Natural killer cell (primary cell): ENCODE measurements at regions not wholly inside any gene's neighbourhood (a gene's known extent, or its start where the extent isn't known, plus 50 kb on each side); places are given as distances from the start of the nearest gene placed in this dataset.

Experiments
- ATAC-seq, 3 donors: fragments of 150-1000 bp in 2 of 3; fragments of 200-7000 bp in 1 of 3; cut with Tn5 transposase; 1 replicate in 1 of 3; 2 replicates in 2 of 3; pipeline ENCODE4 v1.10.0; 2021; ENCODE audit warnings: mild to moderate bottlenecking in 2 of 3, moderate library complexity in 2 of 3
- DNase-seq, 2 donors: peaks; one replicate each; pipeline versions ENCODE4 v3.0.0 to v3.0.0-alpha.2; 2013 to 2021; ENCODE audit warnings: mixed read lengths in 1 of 2
- H3K27ac ChIP-seq: one replicate; pipeline ENCODE4 v1.5.1; 2013; ENCODE audit warnings: mild to moderate bottlenecking, low read length
- H3K27me3 ChIP-seq: one replicate; pipeline ENCODE4 v1.6.1; 2013; ENCODE audit warnings: low read length; ENCODE audit not compliant: control insufficient read depth, insufficient read depth
- H3K36me3 ChIP-seq: one replicate; pipeline ENCODE4 v1.6.1; 2013; ENCODE audit warnings: low read length; ENCODE audit not compliant: control insufficient read depth, insufficient read depth
- H3K4me1 ChIP-seq: one replicate; pipeline ENCODE4 v1.6.1; 2013; ENCODE audit warnings: low read length; ENCODE audit not compliant: control insufficient read depth, insufficient read depth
- H3K4me3 ChIP-seq: one replicate; pipeline ENCODE4 v1.5.1; 2013; ENCODE audit warnings: low read length
- H3K9me3 ChIP-seq: one replicate; pipeline ENCODE4 v1.6.1; 2013; ENCODE audit warnings: low read length; ENCODE audit not compliant: control insufficient read depth, insufficient read depth
- H3K27ac Mint-ChIP-seq, 2 donors: one replicate each; pipeline ENCODE4 v1.8.0; 2022; ENCODE audit warnings: mild to moderate bottlenecking in 2 of 2, mixed read lengths in 2 of 2, moderate library complexity in 1 of 2
- H3K27me3 Mint-ChIP-seq, 2 donors: one replicate each; pipeline ENCODE4 v1.8.0; 2022; ENCODE audit warnings: low read depth in 2 of 2, mixed read lengths in 2 of 2
- H3K36me3 Mint-ChIP-seq: one replicate; pipeline ENCODE4 v1.8.0; 2022; ENCODE audit warnings: mixed read lengths
- H3K4me1 Mint-ChIP-seq, 2 donors: one replicate each; pipeline ENCODE4 v1.8.0; 2022; ENCODE audit warnings: mixed read lengths in 2 of 2
- H3K4me3 Mint-ChIP-seq: one replicate; pipeline ENCODE4 v1.8.0; 2022; ENCODE audit warnings: mild to moderate bottlenecking, moderate library complexity, mixed read lengths
- H3K9me3 Mint-ChIP-seq, 2 donors: one replicate each; pipeline ENCODE4 v1.8.0; 2022; ENCODE audit warnings: mixed read lengths in 2 of 2
- whole genome bisulfite sequencing: methylation state at CpG from one replicate; pipeline ENCODE4 v1.1.7; 2013; ENCODE audit warnings: missing lambda C conversion rate; ENCODE audit not compliant: insufficient coverage; 5-methylcytosine and 5-hydroxymethylcytosine counted together
- intact Hi-C: fragments of 100-400 bp; cut with micrococcal nuclease; formaldehyde crosslinking; loops from one replicate; pipeline ENCODE4 v1.14.2; 2022
- TF ChIP-seq, protein P1 (sequence below): fragments of 200-600 bp; IDR thresholded peaks from one replicate; pipeline ENCODE4 v1.8.0; 2022; ENCODE audit warnings: antibody characterized with exemption

DNA sequence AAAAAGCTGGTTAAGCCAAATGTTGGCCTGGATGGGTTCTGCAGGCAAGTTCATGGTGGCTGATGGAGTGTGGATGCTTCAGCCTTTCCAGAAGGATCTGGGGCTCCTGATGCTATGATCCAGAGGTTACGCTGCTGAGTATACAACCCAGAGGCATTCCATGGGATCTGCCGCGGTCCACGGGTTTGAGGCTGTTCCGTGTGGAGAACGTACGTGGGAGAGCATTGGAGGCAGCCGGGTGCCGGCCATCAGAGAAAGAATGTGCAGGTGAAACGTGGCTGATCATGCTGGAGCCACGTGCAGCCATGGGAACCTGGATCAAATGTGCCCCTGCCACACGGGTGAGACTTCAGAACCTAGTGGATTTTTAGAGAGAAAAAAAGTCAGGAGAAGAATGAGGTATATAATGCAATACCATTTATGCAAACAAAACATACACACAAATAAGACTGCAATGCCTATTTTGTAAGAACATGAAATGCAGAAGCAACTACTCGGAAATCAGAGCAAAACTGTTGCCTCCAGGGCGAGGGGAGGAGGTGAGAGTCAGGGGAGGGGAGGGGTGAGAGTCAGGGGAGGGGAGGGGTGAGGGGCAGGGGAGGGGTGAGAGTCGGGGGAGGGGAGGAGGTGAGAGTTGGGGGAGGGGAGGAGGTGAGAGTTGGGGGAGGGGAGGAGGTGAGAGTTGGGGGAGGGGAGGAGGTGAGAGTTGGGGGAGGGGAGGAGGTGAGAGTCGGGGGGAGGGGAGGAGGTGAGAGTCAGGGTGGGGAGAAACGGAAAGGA lies 116.5 kb upstream of the C1orf174 start:
- Mint-ChIP-seq H3K27ac (no peak overlapping the region), H3K27me3 (peaks cover 7 to 14% of the 10 kb centered on the region in 2 donors), H3K4me3 (no peak overlapping the region), H3K4me1 (peaks cover 6 to 8% of the 10 kb centered on the region in 2 donors), H3K36me3 (no peaks in the 10 kb centered on the region), H3K9me3 (no peaks in the 10 kb centered on the region)
- Histone ChIP-seq H3K27me3 (no peaks in the 10 kb centered on the region), H3K9me3 (no peaks in the 10 kb centered on the region), H3K4me1 (no peaks in the 10 kb centered on the region), H3K4me3 (no peak overlapping the region), H3K27ac (no peak overlapping the region), H3K36me3 (no peaks in the 10 kb centered on the region)
- no peak for ATAC-seq
- TF ChIP-seq, protein P1, sequence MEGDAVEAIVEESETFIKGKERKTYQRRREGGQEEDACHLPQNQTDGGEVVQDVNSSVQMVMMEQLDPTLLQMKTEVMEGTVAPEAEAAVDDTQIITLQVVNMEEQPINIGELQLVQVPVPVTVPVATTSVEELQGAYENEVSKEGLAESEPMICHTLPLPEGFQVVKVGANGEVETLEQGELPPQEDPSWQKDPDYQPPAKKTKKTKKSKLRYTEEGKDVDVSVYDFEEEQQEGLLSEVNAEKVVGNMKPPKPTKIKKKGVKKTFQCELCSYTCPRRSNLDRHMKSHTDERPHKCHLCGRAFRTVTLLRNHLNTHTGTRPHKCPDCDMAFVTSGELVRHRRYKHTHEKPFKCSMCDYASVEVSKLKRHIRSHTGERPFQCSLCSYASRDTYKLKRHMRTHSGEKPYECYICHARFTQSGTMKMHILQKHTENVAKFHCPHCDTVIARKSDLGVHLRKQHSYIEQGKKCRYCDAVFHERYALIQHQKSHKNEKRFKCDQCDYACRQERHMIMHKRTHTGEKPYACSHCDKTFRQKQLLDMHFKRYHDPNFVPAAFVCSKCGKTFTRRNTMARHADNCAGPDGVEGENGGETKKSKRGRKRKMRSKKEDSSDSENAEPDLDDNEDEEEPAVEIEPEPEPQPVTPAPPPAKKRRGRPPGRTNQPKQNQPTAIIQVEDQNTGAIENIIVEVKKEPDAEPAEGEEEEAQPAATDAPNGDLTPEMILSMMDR: no peak
- intact Hi-C loops: no loop called here
- DNase-seq: peak in 1 of 2 donors; percentile 6
- WGBS: 91% methylated on average over 13 of the region's 17 CpGs

DNA sequence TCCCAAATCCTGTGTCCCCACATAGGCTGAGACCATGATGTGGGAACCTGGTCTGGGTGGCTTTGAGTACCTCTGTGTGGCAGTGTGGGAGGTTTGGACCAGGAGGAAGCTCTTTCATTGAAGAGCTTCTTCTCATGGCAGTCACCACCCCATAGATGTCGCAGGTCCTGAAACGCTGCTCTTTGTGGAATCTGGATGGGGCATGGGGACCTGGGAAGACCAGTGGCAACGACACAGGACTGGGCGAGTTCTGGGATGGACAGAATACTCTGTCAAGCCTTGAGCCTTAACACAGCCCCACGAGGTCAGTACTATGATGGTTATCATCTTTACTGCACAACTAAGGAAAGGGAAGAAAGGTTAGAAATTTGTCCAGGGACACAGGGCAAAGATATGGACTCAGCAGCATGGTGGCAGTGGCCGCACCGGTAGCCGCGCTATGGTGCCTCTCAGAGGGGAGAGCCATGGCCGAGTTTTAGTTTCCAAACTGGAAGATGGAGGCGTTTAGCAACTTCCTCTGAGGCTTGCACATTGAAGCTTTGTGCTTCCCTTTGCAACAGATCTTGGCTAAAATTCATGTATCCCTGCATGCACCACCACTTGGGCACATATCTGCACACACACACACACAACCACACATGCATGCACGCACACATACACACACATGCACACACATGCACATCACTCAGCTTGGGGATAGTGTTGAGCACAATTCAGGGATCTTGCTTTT lies 117.7 kb upstream of the C1orf174 start:
- H3K9me3 ChIP-seq: no peaks in the 10 kb centered on the region
- no peaks in the 10 kb centered on the region for H3K27me3 ChIP-seq
- H3K36me3 ChIP-seq: no peaks in the 10 kb centered on the region
- H3K4me1 Mint-ChIP-seq: peaks cover 6 to 8% of the 10 kb centered on the region in 2 donors
- H3K36me3 Mint-ChIP-seq: no peaks in the 10 kb centered on the region
- H3K27me3 Mint-ChIP-seq: peaks cover 7 to 12% of the 10 kb centered on the region in 2 donors
- no peak overlapping the region for H3K27ac Mint-ChIP-seq
- ATAC-seq (no peak), DNase-seq (no peak)
- intact Hi-C loops: no loop called here
- no peaks in the 10 kb centered on the region for H3K9me3 Mint-ChIP-seq
- H3K4me1 ChIP-seq: no peaks in the 10 kb centered on the region
- no peak overlapping the region for H3K4me3 ChIP-seq
- TF ChIP-seq, protein P1: no peak
- 80% methylated on average over 12 of the region's 12 CpGs for WGBS
- no peak overlapping the region for H3K27ac ChIP-seq
- H3K4me3 Mint-ChIP-seq: no peak overlapping the region

GRCh38 chr1:4018466-4019146 lies 118.5 kb upstream of the C1orf174 start:
- 90% methylated on average over 25 of the region's 25 CpGs for WGBS

More at GRCh38 chr1:4018466-4019146, 118.5 kb upstream of the C1orf174 start:
- Mint-ChIP-seq H3K4me1 (peaks cover 6 to 8% of the 10 kb centered on the region in 2 donors), H3K4me3 (no peak overlapping the region), H3K27ac (no peak overlapping the region), H3K36me3 (no peaks in the 10 kb centered on the region), H3K27me3 (peaks cover 2 to 11% of the 10 kb centered on the region in 2 donors), H3K9me3 (no peaks in the 10 kb centered on the region)
- Histone ChIP-seq H3K4me3 (no peak overlapping the region), H3K9me3 (no peaks in the 10 kb centered on the region), H3K36me3 (no peaks in the 10 kb centered on the region), H3K4me1 (no peaks in the 10 kb centered on the region), H3K27me3 (no peaks in the 10 kb centered on the region), H3K27ac (no peak overlapping the region)
- intact Hi-C loops: no loop called here
- DNase-seq (peak in 1 of 2 donors; percentile 9), ATAC-seq (no peak)
- TF ChIP-seq, protein P1: no peak
